Stomach smooth muscle (tissue), 2 donors: ENCODE measurements at regions not wholly inside any gene's neighbourhood (a gene's known extent, or its start where the extent isn't known, plus 50 kb on each side); places are given as distances from the start of the nearest gene placed in this dataset.

Source experiments
- H3K27ac ChIP-seq: one replicate; pipeline ENCODE4 v1.7.0; 2013; ENCODE audit warnings: mild to moderate bottlenecking, low read length, inconsistent platforms
- H3K27me3 ChIP-seq, 2 donors: one replicate each; pipeline ENCODE4 v1.7.0; 2013; ENCODE audit warnings: low read length in 2 of 2; ENCODE audit not compliant: insufficient read depth in 2 of 2, control insufficient read depth in 1 of 2
- H3K36me3 ChIP-seq, 2 donors: one replicate each; pipeline ENCODE4 v1.7.0; 2013; ENCODE audit warnings: low read length in 2 of 2; ENCODE audit not compliant: control insufficient read depth in 2 of 2, insufficient read depth in 2 of 2
- H3K4me1 ChIP-seq: one replicate; pipeline ENCODE4 v1.7.0; 2013; ENCODE audit warnings: low read length; ENCODE audit not compliant: control insufficient read depth, insufficient read depth
- H3K4me3 ChIP-seq, 2 donors: one replicate each; pipeline ENCODE4 v1.7.0; 2013; ENCODE audit warnings: low read length in 2 of 2
- H3K9ac ChIP-seq, 2 donors: one replicate each; pipeline ENCODE4 v1.7.0; 2013; ENCODE audit warnings: low read length in 2 of 2, mild to moderate bottlenecking in 1 of 2
- H3K9me3 ChIP-seq, 2 donors: one replicate each; pipeline ENCODE4 v1.7.0; 2013; ENCODE audit warnings: low read length in 2 of 2; ENCODE audit not compliant: control insufficient read depth in 2 of 2
- donor health status: healthy.
- donor health status: Pancreatic carcinoma.

DNA sequence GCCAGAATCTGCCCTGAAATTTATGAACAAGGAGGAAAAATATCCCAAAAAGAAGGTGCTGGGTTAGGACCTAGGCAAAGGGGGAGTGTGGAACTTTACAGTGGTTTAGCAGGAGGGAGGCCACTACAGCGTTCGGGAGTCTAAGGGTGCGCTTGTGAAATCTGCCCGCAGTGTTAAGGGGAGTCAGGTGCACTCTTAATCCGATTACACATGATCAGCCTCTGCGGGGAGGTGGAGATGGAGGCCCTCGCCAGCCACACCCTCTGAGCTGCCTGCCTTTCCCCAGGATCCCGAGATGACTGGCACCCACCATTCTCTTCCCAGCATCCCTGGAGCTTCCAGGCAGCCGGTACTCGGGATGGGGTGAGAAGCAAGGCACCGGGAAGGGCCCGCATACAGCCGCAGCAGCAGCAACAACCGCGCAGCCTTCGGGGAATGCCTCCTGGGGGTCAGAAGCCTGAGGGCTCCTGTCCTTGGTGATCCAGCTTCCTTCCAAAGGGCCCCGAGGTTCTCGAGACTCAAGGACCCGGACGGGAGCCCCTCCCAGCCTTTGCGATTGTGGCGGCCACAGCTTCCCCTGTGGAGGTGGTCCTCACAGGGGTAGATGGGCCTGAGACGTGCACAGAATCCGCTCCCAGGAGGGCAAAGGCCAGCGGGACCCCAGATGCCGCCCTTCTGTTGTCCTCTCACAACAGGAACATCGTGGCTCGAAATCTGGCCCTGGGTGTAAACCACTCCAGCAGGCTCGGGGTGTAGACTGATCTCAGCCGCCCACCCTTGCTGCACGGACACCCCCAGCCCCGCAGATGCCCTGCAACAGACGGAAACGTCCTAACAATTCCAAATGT is 57.3 kb upstream of the CST7 start:
- H3K27me3 ChIP-seq, result peaks cover 0 to 2% of the 10 kb centered on the region in 2 donors
- no peak overlapping the region for H3K4me3 ChIP-seq
- no peaks in the 10 kb centered on the region for H3K4me1 ChIP-seq
- H3K27ac ChIP-seq, result no peak overlapping the region
- H3K36me3 ChIP-seq, result no peaks in the 10 kb centered on the region
- no peaks in the 10 kb centered on the region for H3K9me3 ChIP-seq
- no peak overlapping the region for H3K9ac ChIP-seq

DNA sequence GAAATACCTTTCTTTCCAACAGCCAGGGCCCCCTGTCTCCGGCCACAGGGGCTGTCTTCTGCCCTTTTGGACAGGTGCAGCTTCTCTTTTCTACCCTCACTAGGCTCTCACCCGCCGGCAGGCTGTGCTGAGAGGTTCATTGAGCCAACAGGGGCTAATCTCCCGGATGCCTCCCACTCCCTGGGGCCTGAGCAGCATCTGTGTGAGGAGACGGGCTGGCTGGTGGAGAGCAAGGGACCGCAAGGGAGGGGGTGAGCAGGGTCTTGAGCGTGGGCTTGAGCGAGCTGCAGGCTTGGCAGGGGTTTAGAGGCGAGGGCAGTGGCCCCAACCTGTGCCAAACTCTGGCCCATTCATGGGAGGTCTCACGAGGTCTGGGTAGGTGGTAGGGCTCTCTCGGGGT is 56.5 kb upstream of the CST7 start:
- Histone ChIP-seq H3K27ac (no peak overlapping the region), H3K9me3 (no peaks in the 10 kb centered on the region), H3K4me1 (no peaks in the 10 kb centered on the region), H3K4me3 (no peak overlapping the region), H3K9ac (no peak overlapping the region), H3K27me3 (peaks cover 0 to 2% of the 10 kb centered on the region in 2 donors), H3K36me3 (no peaks in the 10 kb centered on the region)

DNA sequence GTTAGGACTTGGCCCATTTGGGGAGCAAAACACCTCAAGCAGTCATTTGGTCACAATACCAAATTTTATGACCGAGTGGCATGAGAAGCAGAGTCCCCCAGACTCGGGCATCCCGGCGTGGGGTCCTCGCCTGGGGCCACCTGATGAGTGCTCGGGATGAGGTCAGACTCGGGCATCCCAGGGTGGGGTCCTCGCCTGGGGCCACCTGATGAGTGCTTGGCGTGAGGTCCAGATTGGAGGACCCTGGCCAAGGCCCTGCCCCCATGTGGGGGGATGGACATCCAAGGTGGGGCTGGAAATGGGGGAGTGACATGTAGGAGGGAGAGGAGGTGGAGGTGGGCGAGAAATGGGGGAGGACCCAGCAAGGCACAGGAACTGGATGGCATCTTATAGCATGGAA is 56.1 kb upstream of the CST7 start:
- Histone ChIP-seq H3K36me3 (no peaks in the 10 kb centered on the region), H3K27ac (no peak overlapping the region), H3K4me3 (no peak overlapping the region), H3K4me1 (no peaks in the 10 kb centered on the region), H3K9me3 (no peaks in the 10 kb centered on the region), H3K9ac (no peak overlapping the region), H3K27me3 (peaks cover 0 to 2% of the 10 kb centered on the region in 2 donors)

DNA sequence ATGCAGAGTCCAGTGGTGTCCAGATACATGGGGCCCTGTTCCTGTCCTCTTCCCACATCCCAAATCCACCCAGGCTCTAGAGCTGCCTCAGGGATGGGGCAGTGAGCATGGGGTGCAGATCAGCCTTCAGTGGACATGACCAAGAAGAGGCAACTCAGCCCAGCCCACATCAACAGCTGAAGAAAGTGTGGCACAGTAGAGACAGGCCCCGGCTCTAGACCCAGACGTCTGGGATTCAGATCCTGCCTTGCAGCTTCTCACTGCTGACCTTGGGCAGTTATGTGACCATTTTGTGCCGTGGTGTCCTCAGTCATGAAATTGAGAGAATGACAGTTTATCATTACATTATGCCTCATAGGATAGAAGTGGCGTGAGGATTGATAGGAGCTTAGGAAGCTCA is 54.6 kb upstream of the CST7 start:
- Histone ChIP-seq H3K27ac (no peak overlapping the region), H3K27me3 (peaks cover 0 to 2% of the 10 kb centered on the region in 2 donors), H3K4me1 (no peaks in the 10 kb centered on the region), H3K9me3 (peaks cover 2% of the 10 kb centered on the region in 2 donors), H3K9ac (no peak overlapping the region), H3K36me3 (no peaks in the 10 kb centered on the region), H3K4me3 (no peak overlapping the region)

DNA sequence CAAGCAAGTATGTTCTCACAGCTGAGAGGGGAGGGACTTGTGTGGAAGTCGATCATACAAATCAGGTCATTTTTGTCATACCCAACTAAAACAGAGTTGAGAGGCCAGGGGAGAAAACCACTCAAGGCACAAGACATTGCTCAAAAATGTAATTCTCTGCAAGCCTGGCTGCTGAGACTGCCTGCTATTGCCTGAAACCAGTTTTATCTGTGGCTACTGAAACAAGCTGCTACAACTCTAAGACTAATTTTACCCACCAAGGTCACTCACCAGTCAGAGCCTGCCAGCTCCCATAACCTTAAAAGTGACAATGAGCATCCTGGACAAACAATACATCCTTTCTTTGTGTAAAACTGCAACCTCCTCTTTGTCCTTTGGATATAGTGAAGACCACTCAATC is 54.1 kb upstream of the CST7 start:
- no peak overlapping the region for H3K27ac ChIP-seq
- H3K9me3 ChIP-seq, result peaks cover 5 to 6% of the 10 kb centered on the region in 2 donors
- no peak overlapping the region for H3K4me3 ChIP-seq
- H3K27me3 ChIP-seq, result peaks cover 0 to 2% of the 10 kb centered on the region in 2 donors
- H3K4me1 ChIP-seq, result no peaks in the 10 kb centered on the region
- no peaks in the 10 kb centered on the region for H3K36me3 ChIP-seq
- H3K9ac ChIP-seq, result no peak overlapping the region

DNA sequence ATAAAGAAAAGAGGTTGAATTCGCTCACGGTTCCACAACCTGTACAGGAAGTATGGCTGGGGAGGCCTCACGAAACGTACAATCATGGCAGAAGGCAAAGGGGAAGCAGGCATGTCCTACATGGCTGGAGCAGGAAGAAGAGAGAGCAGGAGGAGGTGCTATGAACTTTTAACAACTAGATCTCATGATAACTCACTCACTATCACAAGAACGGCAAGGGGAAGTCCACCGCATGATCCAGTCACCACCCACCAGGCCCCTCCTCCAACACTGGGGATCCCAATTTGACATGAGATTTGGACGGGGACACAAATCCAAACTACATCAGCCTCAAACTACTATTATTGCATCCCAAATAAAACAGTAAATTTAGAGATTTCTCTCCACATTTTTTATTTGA is 53.6 kb upstream of the CST7 start:
- Histone ChIP-seq H3K9me3 (peaks cover 5 to 10% of the 10 kb centered on the region in 2 donors), H3K4me3 (no peak overlapping the region), H3K27me3 (peaks cover 0 to 2% of the 10 kb centered on the region in 2 donors), H3K27ac (no peak overlapping the region), H3K9ac (no peak overlapping the region), H3K4me1 (no peaks in the 10 kb centered on the region), H3K36me3 (no peaks in the 10 kb centered on the region)

DNA sequence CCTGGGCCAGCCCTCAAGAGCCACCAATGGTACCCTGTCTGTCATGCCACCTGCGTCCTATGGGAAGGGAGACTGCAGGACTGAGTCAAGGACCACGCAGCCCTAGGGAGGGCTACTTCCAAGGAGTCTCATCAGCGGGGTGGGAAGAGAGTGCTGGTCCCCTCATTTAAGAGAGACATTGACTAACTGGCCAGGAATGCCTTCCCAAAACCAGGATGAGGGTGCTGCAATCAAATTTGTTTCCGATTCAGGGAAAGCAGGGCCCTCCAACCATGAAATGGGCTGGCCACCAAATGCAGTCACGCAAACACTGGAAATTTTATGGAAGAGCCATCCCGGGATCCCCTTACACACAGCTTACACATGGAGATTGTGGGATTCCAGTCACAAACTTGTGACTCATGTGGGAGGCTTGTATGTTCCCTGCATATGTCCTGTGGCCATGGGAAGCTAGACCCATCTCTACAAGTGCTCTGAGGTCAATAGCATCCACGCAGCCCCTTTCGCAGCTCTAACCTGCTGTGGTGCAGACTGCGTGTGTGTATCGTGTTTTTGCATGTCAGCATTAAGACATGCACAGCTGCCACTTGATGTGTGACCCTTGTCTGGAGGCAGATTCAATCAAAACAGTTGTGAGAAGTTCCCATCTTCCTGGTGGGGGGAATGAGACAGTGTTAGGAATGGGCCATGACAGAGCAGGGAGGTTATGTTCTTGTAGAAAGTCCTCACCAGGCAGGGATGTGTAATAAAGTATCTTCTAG is 53.0 kb upstream of the CST7 start:
- Histone ChIP-seq H3K36me3 (no peaks in the 10 kb centered on the region), H3K4me3 (no peak overlapping the region), H3K9ac (no peak overlapping the region), H3K4me1 (no peaks in the 10 kb centered on the region), H3K27me3 (peaks cover 0 to 2% of the 10 kb centered on the region in 2 donors), H3K27ac (no peak overlapping the region), H3K9me3 (peaks cover 5 to 10% of the 10 kb centered on the region in 2 donors)

DNA sequence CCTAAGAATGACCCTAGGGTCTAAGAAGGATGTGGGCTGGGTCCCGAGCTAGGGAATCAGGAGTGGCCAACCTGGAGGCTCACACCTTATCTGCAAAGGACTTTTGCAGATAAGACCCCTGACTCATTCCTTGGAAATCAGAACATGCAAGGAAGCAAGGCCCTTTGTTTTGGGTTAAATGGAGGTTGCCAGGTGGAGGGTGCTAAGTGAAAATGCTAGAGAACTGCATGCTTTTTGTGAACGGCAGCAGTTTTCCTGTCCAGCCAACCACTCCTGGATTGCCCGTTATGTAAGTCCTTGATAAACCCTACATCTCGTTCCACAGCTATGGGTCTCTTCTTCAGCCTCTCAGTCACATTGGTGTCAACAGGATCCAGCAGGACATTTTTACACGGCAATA is 52.1 kb upstream of the CST7 start:
- Histone ChIP-seq H3K9ac (no peak overlapping the region), H3K27me3 (peaks cover 0 to 2% of the 10 kb centered on the region in 2 donors), H3K4me1 (no peaks in the 10 kb centered on the region), H3K4me3 (no peak overlapping the region), H3K36me3 (no peaks in the 10 kb centered on the region), H3K9me3 (peaks cover 5 to 10% of the 10 kb centered on the region in 2 donors), H3K27ac (no peak overlapping the region)

DNA sequence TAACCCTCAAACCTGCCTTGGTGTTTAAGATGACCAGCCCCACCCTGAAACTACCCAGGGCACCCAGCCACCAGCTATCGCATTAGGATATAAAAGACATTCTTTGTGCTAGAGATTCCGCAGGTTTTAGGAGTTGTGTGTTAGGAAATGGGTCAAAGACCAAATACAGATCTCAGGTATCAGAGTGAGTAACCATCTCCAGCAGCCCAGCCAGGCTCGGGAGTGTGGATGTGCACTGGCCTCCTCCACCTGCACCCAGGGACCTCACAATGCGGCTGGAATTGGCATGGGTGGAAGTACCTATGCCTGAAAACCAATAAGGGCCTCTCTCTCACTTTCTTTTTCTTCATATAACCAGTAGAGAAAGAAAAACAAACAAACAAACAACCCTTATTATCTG is 51.1 kb upstream of the CST7 start:
- peaks cover 0 to 2% of the 10 kb centered on the region in 2 donors for H3K27me3 ChIP-seq
- no peak overlapping the region for H3K9ac ChIP-seq
- peaks cover 5 to 10% of the 10 kb centered on the region in 2 donors for H3K9me3 ChIP-seq
- no peak overlapping the region for H3K27ac ChIP-seq
- H3K4me3 ChIP-seq, result no peak overlapping the region
- no peaks in the 10 kb centered on the region for H3K4me1 ChIP-seq
- H3K36me3 ChIP-seq, result no peaks in the 10 kb centered on the region

DNA sequence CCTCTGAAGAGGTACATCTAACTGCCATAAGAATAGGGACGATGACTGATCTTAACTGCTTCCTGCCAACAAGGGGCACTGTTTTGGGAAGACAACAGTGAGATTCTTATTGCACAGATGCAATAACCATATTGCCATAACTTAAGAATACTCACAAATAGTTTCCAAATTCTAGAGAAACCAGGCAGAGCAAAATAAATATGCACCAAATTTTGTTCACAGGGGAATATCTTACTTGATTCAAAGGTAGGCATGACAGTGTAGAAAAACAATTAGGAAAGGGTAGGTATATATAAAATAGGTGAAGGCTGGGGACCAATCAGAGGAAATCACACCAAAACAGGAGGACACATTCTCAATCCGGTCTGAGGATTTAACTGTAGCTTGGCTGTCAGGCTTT is 49.9 kb upstream of the CST7 start:
- H3K4me1 ChIP-seq, result no peaks in the 10 kb centered on the region
- no peak overlapping the region for H3K4me3 ChIP-seq
- no peak overlapping the region for H3K9ac ChIP-seq
- no peaks in the 10 kb centered on the region for H3K36me3 ChIP-seq
- peaks cover 0 to 2% of the 10 kb centered on the region in 2 donors for H3K27me3 ChIP-seq
- H3K27ac ChIP-seq, result no peak overlapping the region
- H3K9me3 ChIP-seq, result peaks cover 5 to 10% of the 10 kb centered on the region in 2 donors
